Ectodermal cell (in vitro differentiated cells): ENCODE measurements at regions not wholly inside any gene's neighbourhood (a gene's known extent, or its start where the extent isn't known, plus 50 kb on each side); places are given as distances from the start of the nearest gene placed in this dataset.

Source experiments
- H3K27ac ChIP-seq: 2 replicates; pipeline ENCODE4 v1.7.0; 2013; ENCODE audit warnings: mild to moderate bottlenecking, low read depth, low read length; ENCODE audit not compliant: insufficient read depth, poor library complexity, severe bottlenecking
- H3K27me3 ChIP-seq: 2 replicates; pipeline ENCODE4 v1.7.0; 2013; ENCODE audit warnings: mild to moderate bottlenecking, low read length; ENCODE audit not compliant: insufficient read depth, control insufficient read depth, poor library complexity, severe bottlenecking
- H3K36me3 ChIP-seq: one replicate; pipeline ENCODE4 v1.7.0; 2013; ENCODE audit warnings: low read length; ENCODE audit not compliant: control insufficient read depth, insufficient read depth
- H3K4me1 ChIP-seq: one replicate; pipeline ENCODE4 v1.7.0; 2013; ENCODE audit warnings: low read length; ENCODE audit not compliant: control insufficient read depth, insufficient read depth
- H3K4me3 ChIP-seq: 2 replicates; pipeline ENCODE4 v1.7.0; 2013; ENCODE audit warnings: low read depth, low read length, control low read depth; ENCODE audit not compliant: insufficient read depth
- H3K9me3 ChIP-seq: 2 replicates; pipeline ENCODE4 v1.7.0; 2013; ENCODE audit warnings: mild to moderate bottlenecking, low read length, moderate library complexity; ENCODE audit not compliant: control insufficient read depth
- WGBS, 2 experiments: methylation state at CpG; one replicate each; pipeline ENCODE4 v1.1.7; 2013; ENCODE audit warnings: missing lambda C conversion rate in 2 of 2; 5-methylcytosine and 5-hydroxymethylcytosine counted together

DNA sequence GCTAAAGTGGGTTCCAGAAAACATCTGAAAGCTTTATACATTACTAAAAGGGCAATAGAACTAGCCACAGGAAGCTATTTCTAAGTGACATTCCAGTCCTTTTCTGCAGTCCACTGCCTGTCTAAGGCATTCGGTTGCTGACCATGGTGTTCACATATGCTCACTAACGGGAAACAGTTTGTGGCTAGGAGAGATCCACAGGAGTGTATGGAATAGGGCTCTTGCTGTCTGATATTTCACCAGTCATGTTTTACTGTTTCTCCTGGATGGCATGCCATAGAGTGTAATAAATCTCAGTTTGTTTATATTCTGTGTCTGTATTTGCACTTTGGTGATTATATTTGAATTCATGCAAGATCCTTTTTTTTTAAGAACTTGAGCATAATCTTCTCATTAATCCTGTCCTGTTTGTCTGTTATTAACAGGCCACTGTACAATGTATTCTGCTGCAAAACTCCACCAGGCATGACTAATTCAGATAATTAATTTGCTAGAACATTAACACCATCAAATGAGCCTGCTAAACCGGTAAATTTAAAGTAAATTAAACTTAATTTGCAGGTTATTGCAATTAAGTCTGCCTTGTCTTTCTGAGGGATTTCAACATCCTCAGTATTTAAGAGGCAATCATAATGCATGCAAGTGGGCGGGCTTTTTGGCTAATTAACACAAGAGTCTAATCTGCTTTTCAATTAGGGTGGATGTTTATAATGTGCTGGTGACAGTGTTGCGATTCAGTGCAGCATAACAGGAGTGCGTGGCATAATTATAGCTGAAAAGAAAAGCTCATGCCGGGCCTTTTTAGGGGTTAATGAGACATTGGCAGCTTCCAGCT is 201.3 kb downstream of the POU4F1 start:
- Histone ChIP-seq H3K9me3 (no peaks in the 10 kb centered on the region), H3K27ac (no peak overlapping the region), H3K4me3 (no peak overlapping the region), H3K27me3 (no peaks in the 10 kb centered on the region), H3K36me3 (no peaks in the 10 kb centered on the region), H3K4me1 (peaks cover 28% of the 10 kb centered on the region)
- WGBS, 2 experiments, result 50 to 60% methylated on average over 6 to 7 of the region's 7 CpGs

DNA sequence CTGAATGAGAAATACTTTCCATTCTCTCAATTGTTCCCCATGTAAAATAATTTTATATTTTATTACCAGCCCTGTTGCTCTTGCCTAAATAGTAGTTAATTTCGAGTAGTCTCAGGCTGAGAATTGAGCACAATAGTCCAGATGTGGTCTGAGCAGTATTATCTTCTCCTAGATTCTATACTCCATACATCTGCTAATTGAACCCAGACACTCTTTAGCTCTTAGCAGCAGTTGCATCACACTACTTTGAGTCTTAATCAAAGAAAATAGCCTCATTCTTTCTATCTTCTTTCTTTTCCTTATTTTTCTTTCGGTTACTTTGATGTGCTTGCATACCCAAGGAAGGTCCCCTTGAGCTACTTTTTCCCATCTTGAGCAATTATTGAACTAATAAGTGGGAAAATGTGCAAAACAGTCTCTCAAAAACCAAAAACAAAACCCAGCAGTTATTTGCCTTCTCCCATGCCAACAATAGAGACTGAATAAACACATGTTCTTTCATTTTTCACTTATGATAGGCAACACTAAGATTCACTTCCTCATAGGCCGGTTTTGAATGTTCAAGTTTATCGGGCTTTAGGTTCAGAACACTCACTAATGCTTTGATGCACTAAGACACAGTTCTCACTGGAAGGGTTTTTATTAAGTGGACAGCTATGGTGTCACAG is 204.5 kb downstream of the POU4F1 start:
- H3K27ac ChIP-seq, result no peak overlapping the region
- 84 to 86% methylated on average over 4 of the region's 4 CpGs for WGBS, 2 experiments
- no peaks in the 10 kb centered on the region for H3K27me3 ChIP-seq
- no peak overlapping the region for H3K4me3 ChIP-seq
- H3K4me1 ChIP-seq, result peaks cover 28% of the 10 kb centered on the region
- H3K9me3 ChIP-seq, result no peaks in the 10 kb centered on the region
- H3K36me3 ChIP-seq, result no peaks in the 10 kb centered on the region

- Histone ChIP-seq H3K9me3 (no peaks in the 10 kb centered on the region), H3K27me3 (no peaks in the 10 kb centered on the region), H3K27ac (no peak overlapping the region), H3K4me1 (no peaks in the 10 kb centered on the region), H3K4me3 (no peak overlapping the region), H3K36me3 (no peaks in the 10 kb centered on the region)
- WGBS, 2 experiments, result 57 to 63% methylated on average over 2 to 4 of the region's 4 CpGs
These were observed 209.8 kb downstream of the POU4F1 start for GRCh38 chr13:78393286-78394142.

- Histone ChIP-seq H3K36me3 (no peaks in the 10 kb centered on the region), H3K27me3 (no peaks in the 10 kb centered on the region), H3K4me3 (no peak overlapping the region), H3K9me3 (no peaks in the 10 kb centered on the region), H3K27ac (no peak overlapping the region), H3K4me1 (peaks cover 11% of the 10 kb centered on the region)
- 88 to 95% methylated on average over 1 of the region's 1 CpG for WGBS, 2 experiments
These were observed 219.5 kb downstream of the POU4F1 start for GRCh38 chr13:78383899-78384298.

- no peaks in the 10 kb centered on the region for H3K9me3 ChIP-seq
- H3K27ac ChIP-seq, result no peak overlapping the region
- no peak overlapping the region for H3K4me3 ChIP-seq
- 87 to 89% methylated on average over 7 of the region's 7 CpGs for WGBS, 2 experiments
- peaks cover 11% of the 10 kb centered on the region for H3K4me1 ChIP-seq
- H3K27me3 ChIP-seq, result no peaks in the 10 kb centered on the region
- H3K36me3 ChIP-seq, result no peaks in the 10 kb centered on the region
These were observed 220.3 kb downstream of the POU4F1 start for GRCh38 chr13:78383071-78383484.

- 69 to 71% methylated on average over 4 of the region's 4 CpGs for WGBS, 2 experiments
- H3K36me3 ChIP-seq, result no peaks in the 10 kb centered on the region
- H3K27me3 ChIP-seq, result no peaks in the 10 kb centered on the region
- H3K4me1 ChIP-seq, result peaks cover 11% of the 10 kb centered on the region
- no peak overlapping the region for H3K27ac ChIP-seq
- H3K4me3 ChIP-seq, result no peak overlapping the region
- no peaks in the 10 kb centered on the region for H3K9me3 ChIP-seq
These were observed 220.9 kb downstream of the POU4F1 start for GRCh38 chr13:78382491-78382890.

GRCh38 chr13:78376822-78377221 is 226.5 kb downstream of the POU4F1 start:
- Histone ChIP-seq H3K36me3 (no peaks in the 10 kb centered on the region), H3K4me1 (no peaks in the 10 kb centered on the region), H3K4me3 (no peak overlapping the region), H3K9me3 (no peaks in the 10 kb centered on the region), H3K27ac (no peak overlapping the region), H3K27me3 (no peaks in the 10 kb centered on the region)
- WGBS, 2 experiments, result 93 to 96% methylated on average over 3 to 4 of the region's 4 CpGs

- H3K9me3 ChIP-seq, result no peaks in the 10 kb centered on the region
- H3K27me3 ChIP-seq, result no peaks in the 10 kb centered on the region
- H3K36me3 ChIP-seq, result no peaks in the 10 kb centered on the region
- no peak overlapping the region for H3K27ac ChIP-seq
- H3K4me1 ChIP-seq, result no peaks in the 10 kb centered on the region
- 89 to 100% methylated on average over 2 of the region's 2 CpGs for WGBS, 2 experiments
- H3K4me3 ChIP-seq, result no peak overlapping the region
These were observed 227.3 kb downstream of the POU4F1 start for GRCh38 chr13:78376033-78376432.

DNA sequence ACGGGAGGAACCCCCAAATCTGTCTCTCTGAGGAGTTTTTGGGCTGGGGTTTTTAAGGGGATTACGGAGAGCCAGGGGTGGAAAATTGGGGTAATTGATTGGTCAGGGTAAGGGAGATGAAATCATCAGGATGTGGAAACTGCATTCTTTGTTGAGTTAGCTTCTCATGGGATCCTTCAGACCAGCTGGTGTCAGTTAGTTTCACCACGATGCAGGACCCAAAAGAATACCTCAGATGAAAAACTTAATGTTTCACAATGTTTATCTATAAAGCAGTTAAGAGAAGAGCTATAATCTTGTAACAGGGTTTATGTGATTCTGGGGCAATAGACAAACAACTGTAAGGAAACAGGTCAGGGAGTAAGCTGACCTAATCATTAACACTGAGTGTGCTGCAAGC is 230.8 kb downstream of the POU4F1 start:
- no peaks in the 10 kb centered on the region for H3K9me3 ChIP-seq
- H3K27ac ChIP-seq, result no peak overlapping the region
- H3K4me3 ChIP-seq, result no peak overlapping the region
- H3K36me3 ChIP-seq, result no peaks in the 10 kb centered on the region
- 83% methylated on average over 3 of the region's 3 CpGs for WGBS, 2 experiments
- H3K4me1 ChIP-seq, result peaks cover 3% of the 10 kb centered on the region
- no peaks in the 10 kb centered on the region for H3K27me3 ChIP-seq

DNA sequence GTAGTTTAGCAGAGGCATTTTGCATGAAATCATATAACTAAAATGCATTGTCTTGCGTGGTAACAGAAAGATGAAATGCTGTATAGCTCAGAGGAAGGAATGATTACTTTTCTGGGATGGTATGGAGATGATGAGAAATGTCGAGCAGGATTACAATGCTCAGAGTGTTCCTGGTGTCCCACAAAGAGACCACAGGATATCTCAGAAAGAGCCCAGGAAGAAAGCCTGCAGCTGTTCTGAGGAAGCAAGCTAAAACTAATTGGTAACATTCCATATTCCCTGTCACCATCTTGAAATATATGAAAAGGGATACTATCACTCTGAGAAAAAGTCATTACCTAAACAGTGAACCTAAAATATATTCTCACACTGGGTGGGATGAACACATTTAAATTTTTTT is 233.1 kb downstream of the POU4F1 start:
- Histone ChIP-seq H3K4me3 (no peak overlapping the region), H3K9me3 (no peaks in the 10 kb centered on the region), H3K36me3 (no peaks in the 10 kb centered on the region), H3K27me3 (no peaks in the 10 kb centered on the region), H3K4me1 (peaks cover 3% of the 10 kb centered on the region), H3K27ac (no peak overlapping the region)
- 74 to 78% methylated on average over 2 of the region's 2 CpGs for WGBS, 2 experiments
